ENCODE measurements at regions not wholly inside any gene's neighbourhood (a gene's known extent, or its start where the extent isn't known, plus 50 kb on each side); places are given as distances from the start of the nearest gene placed in this dataset.

- FAIRE-seq, result no peak
Observed at GRCh38 chr2:11050565-11050964, 104.7 kb upstream of the SLC66A3 start.

- FAIRE-seq, result no peak
Observed at GRCh38 chr2:11051280-11051679, 104.0 kb upstream of the SLC66A3 start.

- FAIRE-seq, result no peak
Observed at GRCh38 chr2:11053546-11053945, 101.7 kb upstream of the SLC66A3 start.

GRCh38 chr2:11054783-11055678, 100.2 kb upstream of the SLC66A3 start:
- FAIRE-seq, result no peak

GRCh38 chr2:11055679-11056215, 99.5 kb upstream of the SLC66A3 start:
- no peak for FAIRE-seq

GRCh38 chr2:11056614-11057013, 98.7 kb upstream of the SLC66A3 start:
- FAIRE-seq, result no peak

- no peak for FAIRE-seq
Observed at GRCh38 chr2:11057031-11057430, 98.2 kb upstream of the SLC66A3 start.

GRCh38 chr2:11058129-11058528, 97.1 kb upstream of the SLC66A3 start:
- FAIRE-seq, result no peak

- FAIRE-seq, result no peak
Observed at GRCh38 chr2:11060376-11061169, 94.7 kb upstream of the SLC66A3 start.

GRCh38 chr2:11065833-11066485, 89.3 kb upstream of the SLC66A3 start:
- no peak for FAIRE-seq

GRCh38 chr2:11067221-11068078, 87.8 kb upstream of the SLC66A3 start:
- no peak for FAIRE-seq

- FAIRE-seq, result no peak
Observed at GRCh38 chr2:11068079-11068741, 87.1 kb upstream of the SLC66A3 start.

- no peak for FAIRE-seq
Observed at GRCh38 chr2:11068856-11069526, 86.3 kb upstream of the SLC66A3 start.

GRCh38 chr2:11069566-11070185, 85.6 kb upstream of the SLC66A3 start:
- FAIRE-seq, result no peak

- no peak for FAIRE-seq
Observed at GRCh38 chr2:11071211-11071610, 84.1 kb upstream of the SLC66A3 start.

- FAIRE-seq, result no peak
Observed at GRCh38 chr2:11071939-11072338, 83.3 kb upstream of the SLC66A3 start.

GRCh38 chr2:11072550-11072949, 82.7 kb upstream of the SLC66A3 start:
- no peak for FAIRE-seq

GRCh38 chr2:11073251-11073650, 82.0 kb upstream of the SLC66A3 start:
- no peak for FAIRE-seq

- no peak for FAIRE-seq
Observed at GRCh38 chr2:11073776-11074175, 81.5 kb upstream of the SLC66A3 start.

- FAIRE-seq, result no peak
Observed at GRCh38 chr2:11074246-11074820, 80.9 kb upstream of the SLC66A3 start.

Measured in TTC549 (cell line).